Smooth muscle cell (in vitro differentiated cells): ENCODE measurements at regions not wholly inside any gene's neighbourhood (a gene's known extent, or its start where the extent isn't known, plus 50 kb on each side); places are given as distances from the start of the nearest gene placed in this dataset.

Experiments used
- DNase-seq: peaks from one replicate; lab custom pipeline; 2025; ENCODE audit not compliant: unreplicated experiment; lab: John Stamatoyannopoulos, UW
- H2AFZ ChIP-seq: fragments of 200-600 bp; sonication (generic); 2 replicates; pipeline ENCODE4 v1.6.0; 2016; ENCODE audit warnings: antibody characterized with exemption, low read depth, mild to moderate bottlenecking
- H3F3A ChIP-seq: fragments of 200-600 bp; sonication (generic); 2 replicates; pipeline ENCODE4 v1.6.0; 2017; ENCODE audit warnings: antibody characterized with exemption, low read depth
- H3K27ac ChIP-seq: fragments of 200-600 bp; sonication (generic); 2 replicates; pipeline ENCODE4 v1.5.1; 2016; ENCODE audit warnings: low read depth, mild to moderate bottlenecking
- H3K27me3 ChIP-seq: fragments of 200-600 bp; sonication (generic); 2 replicates; pipeline ENCODE4 v1.6.1; 2016; ENCODE audit warnings: low read depth, mild to moderate bottlenecking
- H3K36me3 ChIP-seq: fragments of 200-600 bp; sonication (generic); 2 replicates; pipeline ENCODE4 v1.5.1; 2016; ENCODE audit warnings: low read depth
- H3K4me1 ChIP-seq: fragments of 200-600 bp; sonication (generic); 2 replicates; pipeline ENCODE4 v1.5.1; 2016; ENCODE audit warnings: low read depth
- H3K4me2 ChIP-seq: fragments of 200-600 bp; sonication (generic); 2 replicates; pipeline ENCODE4 v1.6.0; 2016; ENCODE audit warnings: mild to moderate bottlenecking
- H3K4me3 ChIP-seq: fragments of 200-600 bp; sonication (generic); 2 replicates; pipeline ENCODE4 v1.5.1; 2016; ENCODE audit warnings: mild to moderate bottlenecking
- H3K79me2 ChIP-seq: fragments of 200-600 bp; sonication (generic); 2 replicates; pipeline ENCODE4 v1.6.0; 2016; ENCODE audit warnings: low read depth, mild to moderate bottlenecking
- H3K9ac ChIP-seq: fragments of 200-600 bp; sonication (generic); 2 replicates; pipeline ENCODE4 v1.6.0; 2016; ENCODE audit warnings: low read depth
- H3K9me3 ChIP-seq: fragments of 200-600 bp; sonication (generic); replicated peaks from 2 replicates; pipeline ENCODE4 v1.5.1; 2016; ENCODE audit warnings: low read depth
- H4K20me1 ChIP-seq: fragments of 200-600 bp; sonication (generic); 2 replicates; pipeline ENCODE4 v1.6.0; 2016; ENCODE audit warnings: low read depth
- CTCF ChIP-seq: fragments of 200-600 bp; sonication (generic); IDR thresholded peaks from 2 replicates; pipeline ENCODE4 v1.5.1; 2017; ENCODE audit warnings: borderline replicate concordance, mild to moderate bottlenecking, antibody characterized with exemption; ENCODE audit not compliant: insufficient read depth, poor library complexity, severe bottlenecking
- whole genome bisulfite sequencing: methylation state at CpG from one replicate; pipeline ENCODE4 v1.1.7; 2016; ENCODE audit warnings: low lambda C conversion rate; 5-methylcytosine and 5-hydroxymethylcytosine counted together

GRCh38 chr18:70762812-70763211 lies 474.0 kb downstream of the SOCS6 start:
- WGBS, result 92% methylated on average over 4 of the region's 4 CpGs
- TF ChIP-seq CTCF, result no peak
- no peak overlapping the region for H3K4me3 ChIP-seq
- no peaks in the 10 kb centered on the region for H4K20me1 ChIP-seq
- H3K4me1 ChIP-seq, result no peaks in the 10 kb centered on the region
- no peaks in the 10 kb centered on the region for H3K9me3 ChIP-seq
- no peak overlapping the region for H3K4me2 ChIP-seq
- H3K36me3 ChIP-seq, result no peaks in the 10 kb centered on the region
- no peaks in the 10 kb centered on the region for H3K27me3 ChIP-seq
- DNase-seq, result no peak
- no peak overlapping the region for H3K9ac ChIP-seq
- no peaks in the 10 kb centered on the region for H3F3A ChIP-seq
- H3K27ac ChIP-seq, result no peak overlapping the region
- H2AFZ ChIP-seq, result no peak overlapping the region
- no peaks in the 10 kb centered on the region for H3K79me2 ChIP-seq

GRCh38 chr18:70758780-70759179 lies 469.9 kb downstream of the SOCS6 start:
- no peak for DNase-seq
- TF ChIP-seq CTCF, result no peak
- no peaks in the 10 kb centered on the region for H3K79me2 ChIP-seq
- no peaks in the 10 kb centered on the region for H3K9me3 ChIP-seq
- H3K9ac ChIP-seq, result no peak overlapping the region
- 86% methylated on average over 6 of the region's 6 CpGs for WGBS
- H3K4me1 ChIP-seq, result no peaks in the 10 kb centered on the region
- H4K20me1 ChIP-seq, result no peaks in the 10 kb centered on the region
- no peaks in the 10 kb centered on the region for H3K27me3 ChIP-seq
- H3F3A ChIP-seq, result no peaks in the 10 kb centered on the region
- no peaks in the 10 kb centered on the region for H3K36me3 ChIP-seq
- no peak overlapping the region for H3K27ac ChIP-seq
- H3K4me3 ChIP-seq, result no peak overlapping the region
- no peak overlapping the region for H3K4me2 ChIP-seq
- no peak overlapping the region for H2AFZ ChIP-seq

- Histone ChIP-seq H2AFZ (no peak overlapping the region), H3K4me2 (no peak overlapping the region), H3K4me1 (no peaks in the 10 kb centered on the region), H3K79me2 (no peaks in the 10 kb centered on the region), H3K9me3 (no peaks in the 10 kb centered on the region), H3K27ac (no peak overlapping the region), H3K36me3 (no peaks in the 10 kb centered on the region), H3K27me3 (no peaks in the 10 kb centered on the region), H3K9ac (no peak overlapping the region), H4K20me1 (no peaks in the 10 kb centered on the region), H3K4me3 (no peak overlapping the region), H3F3A (no peaks in the 10 kb centered on the region)
- no peak for DNase-seq
- no peak for TF ChIP-seq CTCF
- WGBS, result 57% methylated on average over 1 of the region's 1 CpG
Measured at GRCh38 chr18:70754486-70754885, 465.6 kb downstream of the SOCS6 start.

GRCh38 chr18:70732916-70733315 lies 444.1 kb downstream of the SOCS6 start:
- Histone ChIP-seq H4K20me1 (no peaks in the 10 kb centered on the region), H3K27me3 (no peaks in the 10 kb centered on the region), H3K79me2 (no peaks in the 10 kb centered on the region), H3K4me3 (no peak overlapping the region), H3K27ac (no peak overlapping the region), H3K9me3 (no peaks in the 10 kb centered on the region), H2AFZ (no peak overlapping the region), H3K9ac (no peak overlapping the region), H3K4me1 (no peaks in the 10 kb centered on the region), H3K36me3 (no peaks in the 10 kb centered on the region), H3F3A (no peaks in the 10 kb centered on the region), H3K4me2 (no peak overlapping the region)
- DNase-seq, result no peak
- 90% methylated on average over 4 of the region's 4 CpGs for WGBS
- no peak for TF ChIP-seq CTCF
